NCI-H82 treated with DMSO at 0.1 percent for 48 hours (cell line): ENCODE measurements at regions not wholly inside any gene's neighbourhood (a gene's known extent, or its start where the extent isn't known, plus 50 kb on each side); places are given as distances from the start of the nearest gene placed in this dataset.
"Not testable (repeated sequence)": the region's sequence is repeated elsewhere in the genome, so short reads cannot be mapped to it uniquely, and the experiment has no call there.

Experiments
- DNase-seq: peaks from one replicate; lab custom pipeline; 2025; ENCODE audit not compliant: unreplicated experiment; lab: John Stamatoyannopoulos, UW

- DNase-seq = no peak
Measured at GRCh38 chr9:13823026-13823425, 490.9 kb downstream of the NFIB start.

GRCh38 chr9:13817754-13818278 lies 496.1 kb downstream of the NFIB start:
- no peak for DNase-seq

GRCh38 chr9:13816837-13817236 lies 497.1 kb downstream of the NFIB start:
- DNase-seq = peak; percentile 17

- no peak for DNase-seq
Measured at GRCh38 chr9:13814647-13815400, 499.1 kb downstream of the NFIB start.

GRCh38 chr9:13811876-13812275 lies 502.1 kb downstream of the NFIB start:
- DNase-seq = no peak

GRCh38 chr9:13810510-13810909 lies 503.4 kb downstream of the NFIB start:
- DNase-seq = no peak

GRCh38 chr9:13809401-13809800 lies 504.5 kb downstream of the NFIB start:
- no peak for DNase-seq

- no peak for DNase-seq
Measured at GRCh38 chr9:13807118-13807517, 506.8 kb downstream of the NFIB start.

GRCh38 chr9:13806714-13807113 lies 507.2 kb downstream of the NFIB start:
- DNase-seq = no peak

- no peak for DNase-seq
Measured at GRCh38 chr9:13805546-13805945, 508.4 kb downstream of the NFIB start.

- DNase-seq = no peak
Measured at GRCh38 chr9:13804532-13804931, 509.4 kb downstream of the NFIB start.

GRCh38 chr9:13800776-13801175 lies 513.2 kb downstream of the NFIB start:
- no peak for DNase-seq

- DNase-seq = not testable (repeated sequence)
Measured at GRCh38 chr9:13797701-13798100, 516.2 kb downstream of the NFIB start.

- DNase-seq = no peak
Measured at GRCh38 chr9:13791816-13792215, 512.3 kb upstream of the MPDZ start.

- DNase-seq = no peak
Measured at GRCh38 chr9:13790055-13790454, 510.6 kb upstream of the MPDZ start.

- no peak for DNase-seq
Measured at GRCh38 chr9:13787234-13787833, 507.8 kb upstream of the MPDZ start.

- DNase-seq = no peak
Measured at GRCh38 chr9:13786711-13787110, 507.2 kb upstream of the MPDZ start.

GRCh38 chr9:13786131-13786530 lies 506.6 kb upstream of the MPDZ start:
- no peak for DNase-seq

GRCh38 chr9:13779106-13779505 lies 499.6 kb upstream of the MPDZ start:
- no peak for DNase-seq

GRCh38 chr9:13778631-13779030 lies 499.1 kb upstream of the MPDZ start:
- DNase-seq = no peak

GRCh38 chr9:13770956-13771355 lies 491.5 kb upstream of the MPDZ start:
- no peak for DNase-seq

GRCh38 chr9:13769641-13770040 lies 490.1 kb upstream of the MPDZ start:
- DNase-seq = no peak

- no peak for DNase-seq
Measured at GRCh38 chr9:13769006-13769405, 489.5 kb upstream of the MPDZ start.
